ENCODE measurements at regions not wholly inside any gene's neighbourhood (a gene's known extent, or its start where the extent isn't known, plus 50 kb on each side); places are given as distances from the start of the nearest gene placed in this dataset.

DNA sequence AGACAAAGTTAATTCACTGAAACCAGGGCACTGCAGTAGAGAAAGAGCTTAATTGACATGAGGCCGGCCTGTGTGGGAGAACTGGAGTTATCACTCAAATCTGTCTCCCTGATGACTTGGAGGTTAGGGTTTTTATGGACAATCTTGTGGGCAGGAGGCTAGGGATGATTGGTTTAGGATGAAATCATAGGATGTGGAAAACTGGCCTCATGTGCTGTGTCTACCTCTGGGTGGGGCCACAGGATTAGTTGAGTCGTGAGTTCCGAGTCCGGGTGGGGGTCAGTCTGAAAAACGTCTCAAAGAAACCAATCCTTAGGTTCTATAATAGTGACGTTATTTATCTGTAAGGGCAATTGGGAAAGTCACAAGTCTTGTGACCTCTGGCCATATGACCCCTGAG, 68.1 kb downstream of the UCHL1 start:
- Histone ChIP-seq H3K27ac (ENCODE audit: low read length) (no peak overlapping the region), H3K9me2 (replicated peaks; ENCODE audit: insufficient read depth, low read length) (0 out of 2 replicates have a peak, but pooled peaks cover 4% of the 10 kb centered on the region), H2AFZ (ENCODE audit: low read length) (no peak overlapping the region), H3K4me3 (ENCODE audit: low read length) (no peak overlapping the region), H3K4me2 (ENCODE audit: low read depth, low read length, poor library complexity, severe bottlenecking) (no peak overlapping the region), H4K20me1 (ENCODE audit: insufficient read depth, low read depth, low read length) (no peaks in the 10 kb centered on the region), H3K4me1 (ENCODE audit: low read length) (no peaks in the 10 kb centered on the region), H3K36me3 (ENCODE audit: insufficient read depth, low read length) (no peaks in the 10 kb centered on the region), H3K79me2 (ENCODE audit: low read length) (no peaks in the 10 kb centered on the region), H3K9me3 (ENCODE audit: low read length) (no peaks in the 10 kb centered on the region), H3K27me3 (ENCODE audit: low read length) (no peaks in the 10 kb centered on the region), H3K9ac (ENCODE audit: low read length) (no peak overlapping the region)
- no peak for DNase-seq

DNA sequence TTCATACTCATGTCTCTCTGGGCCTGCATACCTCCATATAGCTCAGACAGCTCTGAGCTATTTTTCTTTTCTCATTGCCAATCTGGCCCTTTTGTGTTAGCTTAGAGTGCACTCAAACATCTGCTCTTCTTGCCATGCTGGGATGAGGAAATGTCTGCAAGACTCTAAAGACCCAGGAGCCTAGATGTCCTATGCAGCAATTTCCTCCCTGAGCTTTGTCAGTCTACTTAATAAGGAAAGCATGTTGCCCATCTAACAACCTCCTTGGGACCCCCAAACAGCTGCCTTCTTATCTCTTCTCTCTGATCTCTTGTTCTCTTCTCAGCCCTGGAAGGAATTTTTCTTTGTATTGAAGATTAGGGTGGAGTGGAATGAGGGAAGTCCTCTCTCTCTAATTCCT, 69.2 kb downstream of the UCHL1 start:
- no peaks in the 10 kb centered on the region for H3K79me2 ChIP-seq (ENCODE audit: low read length)
- H3K9me2 ChIP-seq (replicated peaks; ENCODE audit: insufficient read depth, low read length) = 0 out of 2 replicates have a peak, but pooled peaks cover 4% of the 10 kb centered on the region
- DNase-seq = no peak

DNA sequence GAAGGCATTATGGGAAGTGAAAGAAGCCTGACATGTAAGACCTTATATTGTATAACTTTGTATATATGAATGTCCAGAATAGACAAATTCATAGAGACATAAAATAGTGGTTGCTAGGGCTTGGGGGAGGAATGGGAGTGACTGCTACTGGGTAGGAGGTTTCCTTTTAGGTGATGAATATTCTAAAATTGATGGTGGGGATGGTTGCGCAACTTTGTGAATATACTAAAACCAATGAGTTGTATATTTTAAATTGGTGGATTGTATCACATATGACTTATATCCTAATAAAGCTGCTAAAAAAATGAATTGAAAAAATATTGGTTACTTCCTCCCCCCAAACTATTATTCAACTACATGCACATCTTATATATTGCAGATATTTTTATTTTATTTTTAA, 70.0 kb downstream of the UCHL1 start:
- H3K9ac ChIP-seq (ENCODE audit: low read length) = no peak overlapping the region
- H3K79me2 ChIP-seq (ENCODE audit: low read length) = no peaks in the 10 kb centered on the region
- H3K27me3 ChIP-seq (ENCODE audit: low read length) = no peaks in the 10 kb centered on the region

More for the DNA sequence above, 69.2 kb downstream of the UCHL1 start:
- Histone ChIP-seq H3K36me3 (ENCODE audit: insufficient read depth, low read length) (no peaks in the 10 kb centered on the region), H3K27me3 (ENCODE audit: low read length) (no peaks in the 10 kb centered on the region), H3K4me3 (ENCODE audit: low read length) (no peak overlapping the region), H3K9ac (ENCODE audit: low read length) (no peak overlapping the region), H2AFZ (ENCODE audit: low read length) (no peak overlapping the region), H3K4me2 (ENCODE audit: low read depth, low read length, poor library complexity, severe bottlenecking) (no peak overlapping the region), H3K27ac (ENCODE audit: low read length) (no peak overlapping the region), H4K20me1 (ENCODE audit: insufficient read depth, low read depth, low read length) (no peaks in the 10 kb centered on the region), H3K9me3 (ENCODE audit: low read length) (no peaks in the 10 kb centered on the region), H3K4me1 (ENCODE audit: low read length) (no peaks in the 10 kb centered on the region)

DNA sequence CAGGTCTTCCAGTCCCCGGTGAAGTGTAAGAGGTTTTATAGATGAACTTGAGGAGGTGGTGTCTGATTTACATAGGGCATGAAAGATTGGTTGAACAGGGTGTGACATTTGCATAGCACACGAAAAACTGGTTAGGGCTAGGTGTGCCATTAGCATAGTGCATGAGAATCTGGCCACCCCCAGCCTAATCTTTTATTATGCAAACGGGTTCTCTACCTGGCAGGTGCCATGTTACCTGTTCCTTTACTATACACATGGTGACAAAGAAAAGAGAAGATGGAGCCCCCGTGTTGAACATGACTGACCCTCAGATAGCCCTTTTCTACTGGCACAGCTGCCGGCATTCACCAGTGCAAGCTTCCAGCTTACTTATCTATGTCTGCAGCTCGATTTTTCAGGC, 71.0 kb downstream of the UCHL1 start:
- Histone ChIP-seq H3K4me2 (ENCODE audit: low read depth, low read length, poor library complexity, severe bottlenecking) (no peak overlapping the region), H3K9ac (ENCODE audit: low read length) (no peak overlapping the region), H3K4me1 (ENCODE audit: low read length) (no peaks in the 10 kb centered on the region), H3K4me3 (ENCODE audit: low read length) (no peak overlapping the region), H3K9me3 (ENCODE audit: low read length) (no peaks in the 10 kb centered on the region), H3K36me3 (ENCODE audit: insufficient read depth, low read length) (no peaks in the 10 kb centered on the region), H3K27me3 (ENCODE audit: low read length) (no peaks in the 10 kb centered on the region), H2AFZ (ENCODE audit: low read length) (no peak overlapping the region), H3K79me2 (ENCODE audit: low read length) (no peaks in the 10 kb centered on the region), H3K27ac (ENCODE audit: low read length) (no peak overlapping the region), H4K20me1 (ENCODE audit: insufficient read depth, low read depth, low read length) (no peaks in the 10 kb centered on the region), H3K9me2 (replicated peaks; ENCODE audit: insufficient read depth, low read length) (0 out of 2 replicates have a peak, but pooled peaks cover 4% of the 10 kb centered on the region)
- no peak for DNase-seq

More for the DNA sequence above, 70.0 kb downstream of the UCHL1 start:
- Histone ChIP-seq H3K27ac (ENCODE audit: low read length) (no peak overlapping the region), H2AFZ (ENCODE audit: low read length) (no peak overlapping the region), H4K20me1 (ENCODE audit: insufficient read depth, low read depth, low read length) (no peaks in the 10 kb centered on the region), H3K4me1 (ENCODE audit: low read length) (no peaks in the 10 kb centered on the region), H3K4me2 (ENCODE audit: low read depth, low read length, poor library complexity, severe bottlenecking) (no peak overlapping the region), H3K4me3 (ENCODE audit: low read length) (no peak overlapping the region), H3K9me2 (replicated peaks; ENCODE audit: insufficient read depth, low read length) (0 out of 2 replicates have a peak, but pooled peaks cover 4% of the 10 kb centered on the region), H3K9me3 (ENCODE audit: low read length) (no peaks in the 10 kb centered on the region), H3K36me3 (ENCODE audit: insufficient read depth, low read length) (no peaks in the 10 kb centered on the region)
- no peak for DNase-seq

DNA sequence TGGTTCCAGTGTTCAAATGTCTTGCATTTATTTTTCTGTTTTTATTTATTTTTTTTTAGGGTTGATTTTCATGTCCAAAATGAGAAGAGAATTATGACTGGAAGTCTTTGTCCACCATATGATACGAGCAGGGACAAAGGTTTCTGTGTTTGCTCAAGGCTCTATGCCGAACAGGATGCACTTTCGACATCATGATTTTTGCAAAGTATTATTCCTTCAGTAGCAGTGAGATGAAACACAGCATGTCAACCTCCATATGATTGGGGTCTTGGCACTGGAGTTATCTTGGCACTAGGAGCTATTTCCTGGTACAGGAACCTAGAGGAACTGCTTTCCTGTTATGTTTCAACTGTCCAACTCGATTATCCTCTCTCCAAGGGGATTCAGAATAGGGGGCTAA, 72.6 kb downstream of the UCHL1 start:
- no peak overlapping the region for H3K4me2 ChIP-seq (ENCODE audit: low read depth, low read length, poor library complexity, severe bottlenecking)
- H3K27ac ChIP-seq (ENCODE audit: low read length) = no peak overlapping the region

DNA sequence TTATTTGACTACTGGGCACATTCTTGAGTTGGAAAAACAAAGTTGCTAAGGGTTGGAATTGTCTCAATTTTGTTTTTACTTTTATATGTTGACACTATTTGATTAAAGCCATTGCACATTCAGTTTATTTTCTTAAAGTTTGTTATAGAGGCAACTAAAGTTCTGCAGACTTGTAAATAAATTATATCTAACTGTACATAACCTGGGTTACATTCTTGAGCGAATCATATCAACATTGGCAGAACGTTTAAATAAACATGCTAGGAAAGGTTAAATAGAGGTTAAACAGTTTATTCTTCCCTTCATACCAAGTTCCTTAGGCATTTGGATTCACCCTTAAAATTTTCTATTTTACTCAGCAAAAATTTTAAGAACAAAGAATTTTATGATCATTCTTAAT, 74.5 kb downstream of the UCHL1 start:
- no peaks in the 10 kb centered on the region for H3K27me3 ChIP-seq (ENCODE audit: low read length)
- H3K9me2 ChIP-seq (replicated peaks; ENCODE audit: insufficient read depth, low read length) = 0 out of 2 replicates have a peak, but pooled peaks cover 4% of the 10 kb centered on the region
- DNase-seq = no peak
- no peaks in the 10 kb centered on the region for H3K36me3 ChIP-seq (ENCODE audit: insufficient read depth, low read length)
- no peaks in the 10 kb centered on the region for H3K9me3 ChIP-seq (ENCODE audit: low read length)
- no peak overlapping the region for H3K4me2 ChIP-seq (ENCODE audit: low read depth, low read length, poor library complexity, severe bottlenecking)
- no peak overlapping the region for H3K27ac ChIP-seq (ENCODE audit: low read length)
- H3K4me1 ChIP-seq (ENCODE audit: low read length) = no peaks in the 10 kb centered on the region
- no peak overlapping the region for H3K4me3 ChIP-seq (ENCODE audit: low read length)
- no peaks in the 10 kb centered on the region for H4K20me1 ChIP-seq (ENCODE audit: insufficient read depth, low read depth, low read length)
- H3K9ac ChIP-seq (ENCODE audit: low read length) = no peak overlapping the region
- no peaks in the 10 kb centered on the region for H3K79me2 ChIP-seq (ENCODE audit: low read length)
- H2AFZ ChIP-seq (ENCODE audit: low read length) = no peak overlapping the region

More for the DNA sequence above, 72.6 kb downstream of the UCHL1 start:
- Histone ChIP-seq H3K9ac (ENCODE audit: low read length) (no peak overlapping the region), H2AFZ (ENCODE audit: low read length) (no peak overlapping the region), H3K27me3 (ENCODE audit: low read length) (no peaks in the 10 kb centered on the region), H4K20me1 (ENCODE audit: insufficient read depth, low read depth, low read length) (no peaks in the 10 kb centered on the region), H3K9me3 (ENCODE audit: low read length) (no peaks in the 10 kb centered on the region), H3K36me3 (ENCODE audit: insufficient read depth, low read length) (no peaks in the 10 kb centered on the region), H3K4me3 (ENCODE audit: low read length) (no peak overlapping the region), H3K4me1 (ENCODE audit: low read length) (no peaks in the 10 kb centered on the region), H3K9me2 (replicated peaks; ENCODE audit: insufficient read depth, low read length) (0 out of 2 replicates have a peak, but pooled peaks cover 4% of the 10 kb centered on the region), H3K79me2 (ENCODE audit: low read length) (no peaks in the 10 kb centered on the region)
- no peak for DNase-seq

DNA sequence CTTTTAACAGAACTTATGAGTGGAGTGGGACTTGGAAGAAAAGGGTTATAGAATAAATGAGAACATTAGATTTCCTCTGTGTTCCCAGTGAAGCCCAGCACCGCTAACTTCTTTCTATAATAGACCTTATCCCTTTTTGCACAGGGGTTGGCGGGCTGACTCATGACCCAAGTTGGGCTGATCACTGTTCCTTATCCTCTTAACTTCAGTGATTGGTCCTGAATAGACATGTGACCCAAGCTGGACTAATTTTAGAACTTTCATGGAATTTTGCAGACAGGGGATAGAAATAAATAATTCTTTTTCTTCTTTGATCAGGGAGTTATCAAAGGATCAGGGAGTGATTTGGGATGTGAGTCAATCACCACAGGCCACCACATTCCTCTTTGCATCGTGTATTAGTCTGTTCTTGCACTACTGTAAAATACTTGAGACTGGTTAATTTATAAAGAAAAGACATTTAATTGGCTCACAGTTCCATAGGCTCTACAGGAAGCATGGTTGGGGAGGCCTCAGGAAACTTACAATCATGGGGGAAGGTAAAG, 75.9 kb downstream of the UCHL1 start:
- Histone ChIP-seq H3K4me2 (ENCODE audit: low read depth, low read length, poor library complexity, severe bottlenecking) (no peak overlapping the region), H2AFZ (ENCODE audit: low read length) (no peak overlapping the region), H3K4me3 (ENCODE audit: low read length) (no peak overlapping the region), H3K36me3 (ENCODE audit: insufficient read depth, low read length) (no peaks in the 10 kb centered on the region), H3K9me3 (ENCODE audit: low read length) (no peaks in the 10 kb centered on the region), H4K20me1 (ENCODE audit: insufficient read depth, low read depth, low read length) (no peaks in the 10 kb centered on the region), H3K9me2 (replicated peaks; ENCODE audit: insufficient read depth, low read length) (0 out of 2 replicates have a peak, but pooled peaks cover 4% of the 10 kb centered on the region), H3K4me1 (ENCODE audit: low read length) (no peaks in the 10 kb centered on the region), H3K27ac (ENCODE audit: low read length) (no peak overlapping the region), H3K9ac (ENCODE audit: low read length) (no peak overlapping the region), H3K79me2 (ENCODE audit: low read length) (no peaks in the 10 kb centered on the region), H3K27me3 (ENCODE audit: low read length) (no peaks in the 10 kb centered on the region)
- no peak for DNase-seq

DNA sequence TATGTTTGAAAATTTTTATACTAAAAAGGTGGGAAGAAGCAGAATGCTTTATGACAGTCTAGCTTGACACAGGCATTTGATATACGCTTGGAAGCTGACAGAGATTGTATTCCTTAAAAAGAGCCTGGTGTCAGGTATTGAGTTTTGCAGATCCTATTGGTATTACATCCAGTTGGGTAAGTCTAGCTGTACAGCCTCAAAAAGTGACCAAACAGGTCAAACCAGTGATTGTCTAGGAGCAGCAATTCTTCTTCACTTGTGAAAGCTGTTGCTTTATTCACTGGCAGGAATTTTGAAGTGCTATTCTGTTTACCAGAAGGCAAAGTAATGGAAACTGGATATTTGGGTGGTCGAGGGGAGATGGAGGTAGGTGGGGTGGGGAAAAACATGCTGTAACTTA, 77.5 kb downstream of the UCHL1 start:
- Histone ChIP-seq H2AFZ (ENCODE audit: low read length) (no peak overlapping the region), H3K4me2 (ENCODE audit: low read depth, low read length, poor library complexity, severe bottlenecking) (no peak overlapping the region), H3K9ac (ENCODE audit: low read length) (no peak overlapping the region), H3K4me3 (ENCODE audit: low read length) (no peak overlapping the region), H3K9me2 (replicated peaks; ENCODE audit: insufficient read depth, low read length) (no peaks in the 10 kb centered on the region), H3K9me3 (ENCODE audit: low read length) (no peaks in the 10 kb centered on the region), H3K27me3 (ENCODE audit: low read length) (no peaks in the 10 kb centered on the region), H4K20me1 (ENCODE audit: insufficient read depth, low read depth, low read length) (no peaks in the 10 kb centered on the region), H3K79me2 (ENCODE audit: low read length) (no peaks in the 10 kb centered on the region), H3K27ac (ENCODE audit: low read length) (no peak overlapping the region), H3K36me3 (ENCODE audit: insufficient read depth, low read length) (no peaks in the 10 kb centered on the region), H3K4me1 (ENCODE audit: low read length) (no peaks in the 10 kb centered on the region)
- DNase-seq = no peak
